H9 (cell line): ENCODE measurements at regions not wholly inside any gene's neighbourhood (a gene's known extent, or its start where the extent isn't known, plus 50 kb on each side); places are given as distances from the start of the nearest gene placed in this dataset.

Source experiments
- DNase-seq: peaks from one replicate; pipeline ENCODE4 v3.0.0-alpha.2; 2017
- H2AFZ ChIP-seq: one replicate; pipeline ENCODE4 v1.6.1; 2013; ENCODE audit warnings: mild to moderate bottlenecking, low read length, control low read depth, moderate library complexity
- H2AK5ac ChIP-seq: 2 replicates; pipeline ENCODE4 v1.6.1; 2013; ENCODE audit warnings: low read length, control low read depth, mixed read lengths; ENCODE audit not compliant: insufficient read length
- H2BK120ac ChIP-seq: one replicate; pipeline ENCODE4 v1.6.1; 2013; ENCODE audit warnings: low read depth, mild to moderate bottlenecking, low read length, control low read depth, inconsistent platforms; ENCODE audit not compliant: poor library complexity, severe bottlenecking
- H2BK12ac ChIP-seq: 2 replicates; pipeline ENCODE4 v1.6.1; 2013; ENCODE audit warnings: low read length, control low read depth, mixed read lengths, low read depth; ENCODE audit not compliant: insufficient read length
- H2BK15ac ChIP-seq: 2 replicates; pipeline ENCODE4 v1.6.1; 2013; ENCODE audit warnings: low read depth, low read length, control low read depth
- H2BK20ac ChIP-seq: one replicate; pipeline ENCODE4 v1.6.1; 2013; ENCODE audit warnings: low read depth, mild to moderate bottlenecking, low read length, control low read depth, inconsistent platforms; ENCODE audit not compliant: poor library complexity, severe bottlenecking
- H2BK5ac ChIP-seq: 2 replicates; pipeline ENCODE4 v1.6.1; 2013; ENCODE audit warnings: low read length, control low read depth, mixed read lengths; ENCODE audit not compliant: insufficient read length
- H3K14ac ChIP-seq: 2 replicates; pipeline ENCODE4 v1.6.1; 2013; ENCODE audit warnings: low read length, control low read depth; ENCODE audit not compliant: insufficient read depth
- H3K18ac ChIP-seq: 2 replicates; pipeline ENCODE4 v1.6.1; 2013; ENCODE audit warnings: low read depth, mild to moderate bottlenecking, mixed read lengths, low read length, control low read depth; ENCODE audit not compliant: insufficient read length
- H3K23ac ChIP-seq: 2 replicates; pipeline ENCODE4 v1.6.1; 2013; ENCODE audit warnings: low read length, control low read depth, mixed read lengths, low read depth; ENCODE audit not compliant: insufficient read length
- H3K23me2 ChIP-seq: 2 replicates; pipeline ENCODE4 v1.6.1; 2013; ENCODE audit warnings: low read depth, mild to moderate bottlenecking, mixed read lengths, low read length, control low read depth; ENCODE audit not compliant: insufficient read length, poor library complexity, severe bottlenecking
- H3K27ac ChIP-seq: 2 replicates; pipeline ENCODE4 v1.5.1; 2013; ENCODE audit warnings: low read length, control low read depth, mixed read lengths, low read depth; ENCODE audit not compliant: insufficient read length
- H3K27me3 ChIP-seq: 2 replicates; pipeline ENCODE4 v1.6.1; 2013; ENCODE audit warnings: low read length, control low read depth, inconsistent platforms; ENCODE audit not compliant: insufficient read depth
- H3K4ac ChIP-seq: 2 replicates; pipeline ENCODE4 v1.6.1; 2013; ENCODE audit warnings: low read depth, mild to moderate bottlenecking, control low read depth, inconsistent platforms, low read length, moderate library complexity
- H3K4me1 ChIP-seq: 2 replicates; pipeline ENCODE4 v1.6.1; 2013; ENCODE audit warnings: low read length, control low read depth, inconsistent platforms; ENCODE audit not compliant: insufficient read depth
- H3K4me2 ChIP-seq: 2 replicates; pipeline ENCODE4 v1.6.1; 2013; ENCODE audit warnings: low read length, control low read depth, mixed read lengths; ENCODE audit not compliant: insufficient read length, insufficient read depth
- H3K56ac ChIP-seq: 2 replicates; pipeline ENCODE4 v1.6.1; 2013; ENCODE audit warnings: low read depth, mild to moderate bottlenecking, mixed read lengths, low read length, control low read depth; ENCODE audit not compliant: insufficient read length
- H3K79me1 ChIP-seq: 2 replicates; pipeline ENCODE4 v1.6.1; 2013; ENCODE audit warnings: low read depth, mild to moderate bottlenecking, moderate library complexity, low read length, control low read depth, inconsistent platforms; ENCODE audit not compliant: insufficient read depth, poor library complexity, severe bottlenecking
- H3K79me2 ChIP-seq: 2 replicates; pipeline ENCODE4 v1.6.1; 2013; ENCODE audit warnings: low read length, control low read depth, inconsistent platforms; ENCODE audit not compliant: insufficient read depth
- H3K9ac ChIP-seq: 2 replicates; pipeline ENCODE4 v1.6.1; 2013; ENCODE audit warnings: low read length, control low read depth, mixed read lengths; ENCODE audit not compliant: insufficient read length; ENCODE audit errors: extremely low read depth
- H3K9me3 ChIP-seq: one replicate; pipeline ENCODE4 v1.6.1; 2013; ENCODE audit warnings: low read depth, low read length, inconsistent platforms; ENCODE audit not compliant: control insufficient read depth
- H3T11ph ChIP-seq: one replicate; pipeline ENCODE4 v1.6.1; 2013; ENCODE audit warnings: mild to moderate bottlenecking, low read length, control low read depth, inconsistent platforms
- H4K20me1 ChIP-seq: one replicate; pipeline ENCODE4 v1.6.1; 2013; ENCODE audit not compliant: control insufficient read depth, insufficient read length, insufficient read depth
- H4K5ac ChIP-seq: 2 replicates; pipeline ENCODE4 v1.6.1; 2013; ENCODE audit warnings: low read depth, mild to moderate bottlenecking, mixed read lengths, low read length, control low read depth; ENCODE audit not compliant: insufficient read length
- H4K8ac ChIP-seq: replicated peaks from 2 replicates; pipeline ENCODE4 v1.6.1; 2013; ENCODE audit warnings: low read length, control low read depth, mixed read lengths, low read depth; ENCODE audit not compliant: insufficient read length
- H4K91ac ChIP-seq: 2 replicates; pipeline ENCODE4 v1.6.1; 2013; ENCODE audit warnings: low read depth, mild to moderate bottlenecking, moderate library complexity, mixed read lengths, low read length, control low read depth; ENCODE audit not compliant: insufficient read length
- H3K27ac Mint-ChIP-seq, 3 experiments: 2 replicates in 2 of 3; 3 replicates in 1 of 3; pipeline ENCODE4 v1.8.0; 2020 to 2021; ENCODE audit warnings: mixed read lengths in 3 of 3, mild to moderate bottlenecking in 1 of 3, moderate library complexity in 1 of 3
- H3K27me3 Mint-ChIP-seq: 2 replicates; pipeline ENCODE4 v1.8.0; 2021; ENCODE audit warnings: low read depth, mild to moderate bottlenecking, moderate library complexity, mixed read lengths
- H3K36me3 Mint-ChIP-seq, 3 experiments: 2 replicates in 2 of 3; 3 replicates in 1 of 3; pipeline ENCODE4 v1.8.0; 2020 to 2021; ENCODE audit warnings: low read depth in 3 of 3, mixed read lengths in 3 of 3; ENCODE audit not compliant: insufficient read depth in 1 of 3
- H3K4me1 Mint-ChIP-seq, 2 experiments: 2 replicates each; pipeline ENCODE4 v1.8.0; 2020; ENCODE audit warnings: mixed read lengths in 2 of 2
- H3K4me3 Mint-ChIP-seq, 2 experiments: 2 replicates in 1 of 2; 3 replicates in 1 of 2; pipeline ENCODE4 v1.8.0; 2020 to 2021; ENCODE audit warnings: mild to moderate bottlenecking in 2 of 2, mixed read lengths in 2 of 2, moderate library complexity in 1 of 2
- H3K9me3 Mint-ChIP-seq, 2 experiments: 2 replicates in 1 of 2; 3 replicates in 1 of 2; pipeline ENCODE4 v1.8.0; 2020; ENCODE audit warnings: mild to moderate bottlenecking in 2 of 2, mixed read lengths in 2 of 2, moderate library complexity in 1 of 2
- WGBS: extraction: QIAGEN DNeasy Blood & Tissue Kit; methylation state at CpG from one replicate; pipeline ENCODE4 v1.1.7; 2013; ENCODE audit warnings: missing lambda C conversion rate, low lambda C conversion rate, mixed read lengths; ENCODE audit not compliant: insufficient read length; ENCODE audit errors: extremely low coverage; 5-methylcytosine and 5-hydroxymethylcytosine counted together
- TF ChIP-seq, protein P1 (sequence below): fragments of 200-600 bp; sonication (generic); conservative IDR thresholded peaks from 3 replicates; pipeline ENCODE4 v1.8.0; 2021; ENCODE audit warnings: antibody characterized with exemption, mild to moderate bottlenecking

DNA sequence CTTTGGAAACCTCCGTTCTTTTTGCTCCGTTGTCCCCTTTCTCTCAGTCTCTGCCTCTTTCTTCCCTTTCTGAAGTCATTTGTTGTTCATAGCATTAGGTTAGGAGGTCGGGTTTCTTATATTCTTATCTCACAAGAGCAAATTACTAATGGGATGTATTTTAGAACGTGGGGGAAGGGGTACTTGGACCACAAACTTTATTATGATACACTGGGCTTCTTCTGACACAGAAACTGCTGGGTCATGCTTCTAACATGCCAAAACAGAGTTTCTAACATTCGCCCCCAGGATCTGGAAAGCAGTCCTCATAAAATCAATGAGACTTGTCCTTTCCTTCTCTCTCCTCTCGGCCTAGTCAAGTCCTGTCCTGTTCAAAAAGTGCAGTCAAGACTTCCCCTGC lies 334.4 kb downstream of the GADD45G start:
- Histone ChIP-seq H2BK120ac (no peak overlapping the region), H3K14ac (no peak overlapping the region), H2BK15ac (no peak overlapping the region), H3K27me3 (no peaks in the 10 kb centered on the region), H3K79me1 (no peaks in the 10 kb centered on the region), H3K27ac (no peak overlapping the region), H3K79me2 (no peaks in the 10 kb centered on the region), H2BK20ac (no peak overlapping the region), H3K4me1 (no peaks in the 10 kb centered on the region), H3K4ac (no peak overlapping the region), H2BK12ac (no peak overlapping the region), H4K8ac (no peak overlapping the region), H3K9ac (no peak overlapping the region), H3K23me2 (no peaks in the 10 kb centered on the region), H2AFZ (no peak overlapping the region), H3K18ac (no peak overlapping the region), H3K9me3 (no peaks in the 10 kb centered on the region), H2AK5ac (no peak overlapping the region), H3K4me2 (no peak overlapping the region), H4K91ac (no peak overlapping the region), H3T11ph (no peak overlapping the region), H4K5ac (no peak overlapping the region), H2BK5ac (no peak overlapping the region), H4K20me1 (no peaks in the 10 kb centered on the region), H3K56ac (no peak overlapping the region), H3K23ac (no peak overlapping the region)
- Mint-ChIP-seq H3K27ac (no peak overlapping the region), H3K27me3 (peaks cover 10% of the 10 kb centered on the region), H3K36me3 (no peaks in the 10 kb centered on the region), H3K4me1 (no peaks in the 10 kb centered on the region; a peak in 1 of 4 replicates), H3K4me3 (no peak overlapping the region), H3K9me3 (no peaks in the 10 kb centered on the region)
- no peak for DNase-seq
- WGBS = no CpG with 5 or more reads among the region's 6 CpGs
- TF ChIP-seq, protein P1, sequence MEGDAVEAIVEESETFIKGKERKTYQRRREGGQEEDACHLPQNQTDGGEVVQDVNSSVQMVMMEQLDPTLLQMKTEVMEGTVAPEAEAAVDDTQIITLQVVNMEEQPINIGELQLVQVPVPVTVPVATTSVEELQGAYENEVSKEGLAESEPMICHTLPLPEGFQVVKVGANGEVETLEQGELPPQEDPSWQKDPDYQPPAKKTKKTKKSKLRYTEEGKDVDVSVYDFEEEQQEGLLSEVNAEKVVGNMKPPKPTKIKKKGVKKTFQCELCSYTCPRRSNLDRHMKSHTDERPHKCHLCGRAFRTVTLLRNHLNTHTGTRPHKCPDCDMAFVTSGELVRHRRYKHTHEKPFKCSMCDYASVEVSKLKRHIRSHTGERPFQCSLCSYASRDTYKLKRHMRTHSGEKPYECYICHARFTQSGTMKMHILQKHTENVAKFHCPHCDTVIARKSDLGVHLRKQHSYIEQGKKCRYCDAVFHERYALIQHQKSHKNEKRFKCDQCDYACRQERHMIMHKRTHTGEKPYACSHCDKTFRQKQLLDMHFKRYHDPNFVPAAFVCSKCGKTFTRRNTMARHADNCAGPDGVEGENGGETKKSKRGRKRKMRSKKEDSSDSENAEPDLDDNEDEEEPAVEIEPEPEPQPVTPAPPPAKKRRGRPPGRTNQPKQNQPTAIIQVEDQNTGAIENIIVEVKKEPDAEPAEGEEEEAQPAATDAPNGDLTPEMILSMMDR = no peak
